A673 (cell line): ENCODE measurements at regions not wholly inside any gene's neighbourhood (a gene's known extent, or its start where the extent isn't known, plus 50 kb on each side); places are given as distances from the start of the nearest gene placed in this dataset.

Experiments used
- BruUV-seq: library from RNA; stranded (reverse); fragments of 400-500 nt; replicated peaks from 2 replicates; lab custom pipeline; 2021; lab: Mats Ljungman, UMichigan
- CTCF ChIA-PET: fragments of 300-600 bp; sonication (Branson Sonifier 250); formaldehyde crosslinking; loops from one replicate; lab custom pipeline; 2022; ENCODE audit warnings: antibody characterized with exemption; lab: Charles Lee
- POLR2A ChIA-PET: fragments of 300-600 bp; sonication (Branson Sonifier 250); formaldehyde crosslinking; loops from one replicate; lab custom pipeline; 2022; ENCODE audit warnings: antibody characterized with exemption; ENCODE audit not compliant: low non-redundant PET; lab: Charles Lee
- DNase-seq: peaks from one replicate; pipeline ENCODE4 v3.0.0-alpha.2; 2015; ENCODE audit warnings: low spot score
- H3K27ac ChIP-seq: fragments of 200-600 bp; sonication (generic); 2 replicates; pipeline ENCODE4 v1.5.1; 2016; ENCODE audit warnings: mixed run types, low read depth, mild to moderate bottlenecking, mixed read lengths, antibody characterized with exemption, low read length; ENCODE audit not compliant: poor library complexity, severe bottlenecking
- H3K27me3 ChIP-seq: fragments of 200-600 bp; sonication (generic); replicated peaks from 2 replicates; pipeline ENCODE4 v1.6.1; 2017; ENCODE audit warnings: mixed run types, low read depth, mild to moderate bottlenecking, mixed read lengths, antibody characterized with exemption, low read length; ENCODE audit not compliant: insufficient read depth, poor library complexity
- H3K36me3 ChIP-seq: fragments of 200-600 bp; sonication (generic); 2 replicates; pipeline ENCODE4 v1.6.1; 2016; ENCODE audit warnings: mixed run types, mild to moderate bottlenecking, mixed read lengths, antibody characterized with exemption, low read length; ENCODE audit not compliant: insufficient read depth, poor library complexity, severe bottlenecking
- H3K4me1 ChIP-seq: fragments of 200-600 bp; sonication (generic); 2 replicates; pipeline ENCODE4 v1.6.1; 2017; ENCODE audit warnings: mixed run types, mild to moderate bottlenecking, mixed read lengths, antibody characterized with exemption, low read length; ENCODE audit not compliant: insufficient read depth, poor library complexity, severe bottlenecking
- H3K4me3 ChIP-seq: fragments of 200-600 bp; sonication (generic); 2 replicates; pipeline ENCODE4 v1.5.1; 2016; ENCODE audit warnings: low read depth, mixed run types, mild to moderate bottlenecking, mixed read lengths, low read length; ENCODE audit not compliant: poor library complexity, severe bottlenecking
- H3K9me3 ChIP-seq: fragments of 200-600 bp; sonication (generic); 2 replicates; pipeline ENCODE4 v1.6.1; 2016; ENCODE audit warnings: mixed run types, low read depth, mild to moderate bottlenecking, mixed read lengths, antibody characterized with exemption, low read length; ENCODE audit not compliant: poor library complexity, severe bottlenecking
- CTCF ChIP-seq: fragments of 300-800, 200-600 bp; sonication (generic); conservative IDR thresholded peaks from 2 replicates; pipeline ENCODE4 v1.5.1; 2017; ENCODE audit warnings: low read depth, mild to moderate bottlenecking, antibody characterized with exemption, low read length, moderate library complexity, mixed read lengths
- EZH2 ChIP-seq: fragments of 200-600 bp; sonication (generic); IDR thresholded peaks from 2 replicates; pipeline ENCODE4 v1.6.1; 2017; ENCODE audit warnings: borderline replicate concordance, low read depth, mild to moderate bottlenecking, mixed read lengths, antibody characterized with exemption, low read length; ENCODE audit not compliant: poor library complexity, severe bottlenecking
- intact Hi-C: fragments of 100-400 bp; cut with micrococcal nuclease; formaldehyde crosslinking; loops from one replicate; pipeline ENCODE4 v1.10.0; 2022; ENCODE audit not compliant: unreplicated experiment

- Histone ChIP-seq H3K27me3 (no peaks in the 10 kb centered on the region), H3K36me3 (no peaks in the 10 kb centered on the region), H3K4me3 (no peak overlapping the region), H3K9me3 (no peaks in the 10 kb centered on the region), H3K27ac (no peak overlapping the region), H3K4me1 (peaks cover 12% of the 10 kb centered on the region)
- CTCF ChIA-PET = no interaction called here
- POLR2A ChIA-PET = no interaction called here
- intact Hi-C loops = no loop called here
- TF ChIP-seq EZH2 = no peak
- no peak for TF ChIP-seq CTCF
- DNase-seq = no peak
- BruUV-seq = no TSS peak
These were observed 57.2 kb upstream of the MME start for GRCh38 chr3:155022896-155023295.

GRCh38 chr3:155019575-155019974 is 60.5 kb upstream of the MME start:
- H3K9me3 ChIP-seq = no peaks in the 10 kb centered on the region
- ChIA-PET CTCF (no interaction called here), POLR2A (no interaction called here)
- H3K36me3 ChIP-seq = no peaks in the 10 kb centered on the region
- no peak overlapping the region for H3K4me3 ChIP-seq
- intact Hi-C loops = no loop called here
- H3K27me3 ChIP-seq = no peaks in the 10 kb centered on the region
- TF ChIP-seq EZH2 = no peak
- TF ChIP-seq CTCF = no peak
- no peak overlapping the region for H3K27ac ChIP-seq
- no peak for DNase-seq
- no peaks in the 10 kb centered on the region for H3K4me1 ChIP-seq
- no TSS peak for BruUV-seq

GRCh38 chr3:155018621-155019330 is 61.3 kb upstream of the MME start:
- no peaks in the 10 kb centered on the region for H3K27me3 ChIP-seq
- DNase-seq = no peak
- intact Hi-C loops = no loop called here
- H3K4me3 ChIP-seq = no peak overlapping the region
- no TSS peak for BruUV-seq
- ChIA-PET POLR2A (no interaction called here), CTCF (no interaction called here)
- H3K27ac ChIP-seq = no peak overlapping the region
- TF ChIP-seq CTCF = no peak
- no peak for TF ChIP-seq EZH2
- H3K9me3 ChIP-seq = no peaks in the 10 kb centered on the region
- H3K4me1 ChIP-seq = no peaks in the 10 kb centered on the region
- no peaks in the 10 kb centered on the region for H3K36me3 ChIP-seq
